SK-N-SH (cell line): ENCODE measurements at regions not wholly inside any gene's neighbourhood (a gene's known extent, or its start where the extent isn't known, plus 50 kb on each side); places are given as distances from the start of the nearest gene placed in this dataset.

Experiments
- CTCF ChIA-PET: fragments of 300-600, 350-600 bp; formaldehyde crosslinking; extraction: SDS; loops from one replicate; lab custom pipeline; 2021; lab: Yijun Ruan, JAX
- POLR2A ChIA-PET: fragments of 350-600 bp; sonication (Branson Sonifier 250); formaldehyde crosslinking; extraction: SDS; loops from one replicate; lab custom pipeline; 2020; ENCODE audit warnings: antibody characterized with exemption, inconsistent platforms; lab: Yijun Ruan, JAX
- DNase-seq: peaks from one replicate; pipeline ENCODE4 v3.0.0; 2012
- H2AFZ ChIP-seq: fragments of 200-600 bp; sonication (generic); 2 replicates; pipeline ENCODE4 v1.8.1; 2016; ENCODE audit warnings: antibody characterized with exemption, mild to moderate bottlenecking, low read depth
- H3F3A ChIP-seq: fragments of 200-600 bp; sonication (generic); replicated peaks from 2 replicates; pipeline ENCODE3; 2016; ENCODE audit warnings: antibody characterized with exemption, mild to moderate bottlenecking; ENCODE audit not compliant: insufficient read depth
- H3K27ac ChIP-seq, 2 experiments: fragments of 200-500 bp in 1 of 2; fragments of 200-600 bp in 1 of 2; sonication (Bioruptor generic) in 1 of 2; sonication (generic), shearing (Covaris generic) in 1 of 2; 2 replicates each; pipeline versions ENCODE4 v1.5.1 to v1.6.1; 2014 to 2016; ENCODE audit warnings: low read depth in 2 of 2, inconsistent platforms in 1 of 2, low read length in 1 of 2, mild to moderate bottlenecking in 1 of 2, mixed read lengths in 1 of 2
- H3K27me3 ChIP-seq: fragments of 200-600 bp; sonication (generic), shearing (Covaris generic); 2 replicates; pipeline ENCODE4 v1.6.1; 2016; ENCODE audit warnings: mixed run types; ENCODE audit not compliant: insufficient read depth
- H3K36me3 ChIP-seq, 2 experiments: fragments of 200-500 bp in 1 of 2; fragments of 200-600 bp in 1 of 2; sonication (Bioruptor generic) in 1 of 2; sonication (generic) in 1 of 2; replicated peaks in 1 of 2; 2 replicates each; pipeline versions ENCODE3 to v1.5.1; 2014 to 2016; ENCODE audit warnings: low read length in 1 of 2, mild to moderate bottlenecking in 1 of 2; ENCODE audit not compliant: insufficient read depth in 2 of 2, control insufficient read depth in 1 of 2
- H3K4me1 ChIP-seq, 2 experiments: fragments of 200-500 bp in 1 of 2; fragments of 200-600 bp in 1 of 2; sonication (Bioruptor generic) in 1 of 2; sonication (generic), shearing (Covaris generic) in 1 of 2; 2 replicates each; pipeline versions ENCODE4 v1.5.1 to v1.6.1; 2014 to 2016; ENCODE audit warnings: low read depth in 1 of 2, low read length in 1 of 2, mixed run types in 1 of 2; ENCODE audit not compliant: insufficient read depth in 2 of 2, control insufficient read depth in 1 of 2
- H3K4me2 ChIP-seq: fragments of 200-600 bp; sonication (generic), shearing (Covaris generic); 2 replicates; pipeline ENCODE4 v1.6.1; 2017; ENCODE audit warnings: mixed run types
- H3K4me3 ChIP-seq, 2 experiments: fragments of 200-500 bp in 1 of 2; fragments of 200-600 bp in 1 of 2; sonication (Bioruptor generic) in 1 of 2; sonication (generic), shearing (Covaris generic) in 1 of 2; 2 replicates each; pipeline versions ENCODE4 v1.5.1 to v1.8.1; 2014 to 2016; ENCODE audit warnings: low read depth in 2 of 2, inconsistent platforms in 1 of 2, low read length in 1 of 2, mild to moderate bottlenecking in 1 of 2, mixed read lengths in 1 of 2, moderate library complexity in 1 of 2
- H3K79me2 ChIP-seq: fragments of 200-600 bp; sonication (generic); 2 replicates; pipeline ENCODE4 v1.8.1; 2017; ENCODE audit warnings: mild to moderate bottlenecking; ENCODE audit not compliant: insufficient read depth
- H3K9ac ChIP-seq: fragments of 200-600 bp; sonication (generic); 2 replicates; pipeline ENCODE4 v1.6.1; 2017; ENCODE audit warnings: mixed run types
- H3K9me2 ChIP-seq: fragments of 200-600 bp; sonication (generic); 2 replicates; pipeline ENCODE4 v1.6.1; 2017; ENCODE audit warnings: mixed run types
- H3K9me3 ChIP-seq: fragments of 200-600 bp; sonication (generic); 2 replicates; pipeline ENCODE4 v1.6.1; 2017; ENCODE audit warnings: mixed run types, mild to moderate bottlenecking, moderate library complexity
- H4K20me1 ChIP-seq: fragments of 200-600 bp; sonication (generic); 2 replicates; pipeline ENCODE4 v1.6.1; 2017; ENCODE audit warnings: mild to moderate bottlenecking, mixed run types; ENCODE audit not compliant: insufficient read depth
- ELF1 ChIP-seq: IDR thresholded peaks from 2 replicates; pipeline ENCODE4 v1.4.0; 2012
- FOSL2 ChIP-seq: IDR thresholded peaks from 2 replicates; pipeline ENCODE4 v1.4.0; 2012; ENCODE audit warnings: low read depth, mild to moderate bottlenecking, moderate library complexity, borderline replicate concordance
- IRF3 ChIP-seq: fragments of 150-350 bp; IDR thresholded peaks from 2 replicates; pipeline ENCODE4 v1.6.1; 2016; ENCODE audit warnings: mild to moderate bottlenecking, low read depth, low read length
- MEF2A ChIP-seq: IDR thresholded peaks from 2 replicates; pipeline ENCODE4 v1.4.0; 2012; ENCODE audit warnings: low read depth, borderline replicate concordance
- POLR2AphosphoS5 ChIP-seq: IDR thresholded peaks from 2 replicates; pipeline ENCODE4 v1.6.1; 2012; ENCODE audit warnings: low read depth, low read length
- RAD21 ChIP-seq: IDR thresholded peaks from 2 replicates; pipeline ENCODE4 v1.6.1; 2012; ENCODE audit warnings: mild to moderate bottlenecking, low read length
- RCOR1 ChIP-seq: fragments of 150-350 bp; IDR thresholded peaks from 2 replicates; pipeline ENCODE4 v1.6.1; 2017; ENCODE audit warnings: antibody characterized with exemption, low read length
- REST ChIP-seq: IDR thresholded peaks from 2 replicates; pipeline ENCODE4 v1.6.1; 2012; ENCODE audit warnings: mild to moderate bottlenecking, low read depth, low read length, moderate library complexity
- RFX5 ChIP-seq: IDR thresholded peaks from 2 replicates; pipeline ENCODE4 v1.6.1; 2012; ENCODE audit warnings: mild to moderate bottlenecking, improper control_type of control experiment, low read length
- USF2 ChIP-seq: fragments of 150-350 bp; IDR thresholded peaks from 2 replicates; pipeline ENCODE4 v1.6.1; 2017; ENCODE audit warnings: antibody characterized with exemption, low read length, low read depth, borderline replicate concordance
- ZBTB33 ChIP-seq: IDR thresholded peaks from 2 replicates; pipeline ENCODE4 v1.4.0; 2012; ENCODE audit warnings: low read depth, borderline replicate concordance
- WGBS: methylation state at CpG from one replicate; pipeline ENCODE4 v1.1.6; 2017; ENCODE audit warnings: low lambda C conversion rate; 5-methylcytosine and 5-hydroxymethylcytosine counted together
- TF ChIP-seq, protein P1 (sequence below): IDR thresholded peaks from 2 replicates; pipeline ENCODE4 v1.4.0; 2012; ENCODE audit warnings: low read depth
- TF ChIP-seq, protein P2 (sequence below): IDR thresholded peaks from 2 replicates; pipeline ENCODE4 v1.4.0; 2012; ENCODE audit warnings: low read depth, borderline replicate concordance

DNA sequence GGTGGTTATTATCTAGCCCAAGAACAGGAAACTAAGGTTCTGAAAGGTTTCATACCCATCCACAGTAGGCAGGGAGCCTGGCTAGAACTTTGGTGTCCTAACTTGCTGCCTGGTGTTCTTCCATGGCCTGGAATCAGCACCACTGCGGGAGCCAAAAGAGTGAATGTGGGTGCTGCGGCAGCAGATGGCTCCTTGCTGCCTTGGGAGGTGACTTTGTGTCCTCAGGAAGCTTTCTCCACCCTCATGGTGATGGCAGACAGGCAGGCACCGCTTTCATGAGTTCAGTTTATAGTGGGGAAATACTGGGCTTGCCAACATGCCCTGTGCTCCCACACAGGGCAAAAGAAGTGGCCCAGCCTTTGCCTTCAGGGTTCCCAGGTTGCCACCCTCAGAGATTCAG is 385.2 kb downstream of the BCL11A start (continued):
- TF ChIP-seq REST (no peak), MEF2A (no peak), IRF3 (no peak)

GRCh38 chr2:60167089-60167488 is 386.4 kb downstream of the BCL11A start:
- CTCF ChIA-PET: interaction anchor here (0.6 kb wide), 1 partner anchor 716 kb away, joined by 4 read pairs; no protein-coding TSS in a partner anchor
- H3K36me3 ChIP-seq: no peaks in the 10 kb centered on the region

More at GRCh38 chr2:60167089-60167488, 386.4 kb downstream of the BCL11A start:
- Histone ChIP-seq H3K9ac (no peak overlapping the region), H3K4me3 (no peak overlapping the region), H4K20me1 (no peaks in the 10 kb centered on the region), H3K9me3 (no peaks in the 10 kb centered on the region), H3K4me1 (no peaks in the 10 kb centered on the region), H3F3A (no peaks in the 10 kb centered on the region), H2AFZ (no peak overlapping the region), H3K4me2 (no peak overlapping the region), H3K27ac (no peak overlapping the region), H3K27me3 (no peaks in the 10 kb centered on the region), H3K79me2 (no peaks in the 10 kb centered on the region), H3K9me2 (no peaks in the 10 kb centered on the region)
- POLR2A ChIA-PET: no interaction called here
- no peak for DNase-seq
- no peak for TF ChIP-seq RCOR1
- TF ChIP-seq RAD21: no peak
- no peak for TF ChIP-seq ELF1
- TF ChIP-seq POLR2AphosphoS5: no peak
- TF ChIP-seq RFX5: no peak
- TF ChIP-seq, protein P1, sequence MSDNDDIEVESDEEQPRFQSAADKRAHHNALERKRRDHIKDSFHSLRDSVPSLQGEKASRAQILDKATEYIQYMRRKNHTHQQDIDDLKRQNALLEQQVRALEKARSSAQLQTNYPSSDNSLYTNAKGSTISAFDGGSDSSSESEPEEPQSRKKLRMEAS: no peak
- TF ChIP-seq REST: no peak
- no peak for TF ChIP-seq FOSL2
- TF ChIP-seq, protein P2, sequence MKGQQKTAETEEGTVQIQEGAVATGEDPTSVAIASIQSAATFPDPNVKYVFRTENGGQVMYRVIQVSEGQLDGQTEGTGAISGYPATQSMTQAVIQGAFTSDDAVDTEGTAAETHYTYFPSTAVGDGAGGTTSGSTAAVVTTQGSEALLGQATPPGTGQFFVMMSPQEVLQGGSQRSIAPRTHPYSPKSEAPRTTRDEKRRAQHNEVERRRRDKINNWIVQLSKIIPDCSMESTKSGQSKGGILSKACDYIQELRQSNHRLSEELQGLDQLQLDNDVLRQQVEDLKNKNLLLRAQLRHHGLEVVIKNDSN: no peak
- no peak for TF ChIP-seq USF2
- no peak for TF ChIP-seq ZBTB33
- 34% methylated on average over 4 of the region's 4 CpGs for WGBS
